ENCODE measurements at regions not wholly inside any gene's neighbourhood (a gene's known extent, or its start where the extent isn't known, plus 50 kb on each side); places are given as distances from the start of the nearest gene placed in this dataset.
"Not testable (repeated sequence)": the region's sequence is repeated elsewhere in the genome, so short reads cannot be mapped to it uniquely, and the experiment has no call there.

DNA sequence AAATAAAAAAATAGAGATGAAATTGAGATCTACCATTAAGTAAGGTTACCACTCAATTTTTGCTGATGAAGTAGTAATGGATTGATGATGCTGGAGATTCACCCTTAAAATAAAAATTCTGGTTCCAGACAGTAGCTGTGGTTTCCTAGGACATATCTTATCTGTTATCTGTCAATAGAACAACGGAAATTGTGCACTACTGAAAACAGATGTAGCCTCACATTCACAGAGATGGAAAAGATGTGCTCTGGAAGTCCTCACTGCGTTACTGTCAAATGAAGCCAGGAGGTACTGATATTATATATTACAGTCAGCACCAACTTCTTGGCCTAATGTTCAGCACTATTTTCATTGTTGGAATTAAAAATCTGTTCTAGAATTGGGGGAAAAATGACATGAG lies 154.0 kb downstream of the SLC24A2 start:
- Histone ChIP-seq H3K4me3 (no peak overlapping the region), H3K9me3 (no peaks in the 10 kb centered on the region), H3K27ac (no peak overlapping the region), H3K36me3 (no peaks in the 10 kb centered on the region), H3K4me1 (no peaks in the 10 kb centered on the region), H3K27me3 (no peaks in the 10 kb centered on the region), H3K9ac (ENCODE audit: low read depth in 2 of 2, low read length in 2 of 2) (no peak overlapping the region)
- no peak for TF ChIP-seq CTCF (IDR thresholded peaks at IDR 0.05)
- intact Hi-C loops (cut with DNase I): no loop called here
- no peak for DNase-seq

DNA sequence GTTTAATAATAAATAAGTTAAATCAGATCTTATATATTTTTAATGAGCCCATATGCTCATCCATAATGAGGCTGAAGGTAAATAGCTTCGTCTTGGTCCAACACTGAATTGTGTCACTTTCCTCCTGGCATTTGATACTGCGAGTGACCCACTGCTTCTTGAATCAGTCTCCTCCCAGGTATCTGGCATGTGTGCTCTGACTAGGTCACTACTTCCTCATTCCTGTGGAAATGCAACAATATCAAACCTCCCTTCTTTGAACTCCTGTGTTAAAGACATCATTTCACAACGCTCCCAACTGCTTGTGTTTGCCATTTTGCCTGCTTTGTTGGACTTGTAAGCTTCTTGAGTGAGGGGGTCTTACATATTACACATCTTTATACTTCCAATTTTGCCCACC lies 157.7 kb downstream of the SLC24A2 start:
- Histone ChIP-seq H3K4me3 (no peak overlapping the region), H3K36me3 (no peaks in the 10 kb centered on the region), H3K4me1 (no peaks in the 10 kb centered on the region), H3K9me3 (no peaks in the 10 kb centered on the region), H3K27ac (no peak overlapping the region), H3K9ac (ENCODE audit: low read depth in 2 of 2, low read length in 2 of 2) (no peak overlapping the region), H3K27me3 (no peaks in the 10 kb centered on the region)
- intact Hi-C loops (cut with DNase I): no loop called here
- TF ChIP-seq CTCF (IDR thresholded peaks at IDR 0.05): no peak
- DNase-seq: no peak

DNA sequence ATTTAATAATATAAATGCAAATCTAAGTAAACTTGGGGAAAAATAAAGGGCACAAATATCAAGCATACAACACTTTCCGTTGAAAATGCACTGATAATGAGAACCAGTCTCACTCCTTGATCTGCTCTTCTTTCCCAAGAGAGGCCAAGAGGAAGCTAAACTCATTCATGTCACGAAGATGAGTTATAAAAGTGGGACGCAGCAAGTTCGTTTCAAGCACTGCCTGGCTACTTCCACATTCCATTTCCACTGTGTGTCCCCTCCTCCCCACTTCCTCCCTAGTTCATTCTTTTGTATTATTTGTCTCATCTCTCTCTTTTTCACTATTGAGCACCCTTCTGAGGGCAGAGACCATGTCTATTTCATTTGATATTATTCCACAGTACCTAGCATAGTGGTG lies 158.1 kb downstream of the SLC24A2 start:
- TF ChIP-seq CTCF (IDR thresholded peaks at IDR 0.05): no peak
- H3K9me3 ChIP-seq: no peaks in the 10 kb centered on the region
- no peak overlapping the region for H3K9ac ChIP-seq (ENCODE audit: low read depth in 2 of 2, low read length in 2 of 2)
- no peaks in the 10 kb centered on the region for H3K36me3 ChIP-seq
- H3K4me1 ChIP-seq: no peaks in the 10 kb centered on the region
- intact Hi-C loops (cut with DNase I): no loop called here
- no peak overlapping the region for H3K27ac ChIP-seq
- H3K27me3 ChIP-seq: no peaks in the 10 kb centered on the region
- DNase-seq: no peak
- H3K4me3 ChIP-seq: no peak overlapping the region

- H3K9me3 ChIP-seq: no peaks in the 10 kb centered on the region
- intact Hi-C loops (cut with DNase I): no loop called here
- H3K36me3 ChIP-seq: no peaks in the 10 kb centered on the region
- H3K27me3 ChIP-seq: no peaks in the 10 kb centered on the region
- TF ChIP-seq CTCF (IDR thresholded peaks at IDR 0.05): no peak
- H3K27ac ChIP-seq: no peak overlapping the region
- DNase-seq: no peak
- no peak overlapping the region for H3K9ac ChIP-seq (ENCODE audit: low read depth in 2 of 2, low read length in 2 of 2)
- no peak overlapping the region for H3K4me3 ChIP-seq
- no peaks in the 10 kb centered on the region for H3K4me1 ChIP-seq
These were observed 159.3 kb downstream of the SLC24A2 start for GRCh38 chr9:19629488-19629887.

- H3K27me3 ChIP-seq; H3K9me3 ChIP-seq; H3K9ac ChIP-seq (ENCODE audit: low read depth in 2 of 2, low read length in 2 of 2): not testable (repeated sequence)
These were observed 163.4 kb downstream of the SLC24A2 start for GRCh38 chr9:19625426-19625825.

DNA sequence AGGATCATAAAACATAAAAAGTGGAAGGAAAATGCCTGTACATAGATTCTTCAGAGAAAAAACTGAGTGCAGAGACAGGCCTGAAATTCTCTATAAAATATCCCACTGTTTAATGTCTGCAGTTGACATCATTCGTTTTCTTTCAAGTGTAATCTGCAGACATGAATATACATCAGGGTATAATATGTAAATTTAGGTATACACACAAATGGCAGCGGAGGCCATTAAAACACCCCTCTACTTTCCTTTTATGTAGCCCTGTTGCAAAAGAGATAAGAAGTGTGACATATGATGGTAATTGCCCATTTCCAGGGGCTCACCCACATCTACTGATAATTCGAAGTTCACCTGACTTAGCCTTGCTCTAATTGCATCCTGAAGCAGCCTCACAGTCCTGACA lies 164.3 kb downstream of the SLC24A2 start:
- H3K9ac ChIP-seq (ENCODE audit: low read depth in 2 of 2, low read length in 2 of 2): no peak overlapping the region
- no peak overlapping the region for H3K27ac ChIP-seq
- no peak overlapping the region for H3K4me3 ChIP-seq
- TF ChIP-seq CTCF (IDR thresholded peaks at IDR 0.05): no peak
- H3K9me3 ChIP-seq: no peaks in the 10 kb centered on the region
- DNase-seq: no peak
- H3K27me3 ChIP-seq: no peaks in the 10 kb centered on the region
- no peaks in the 10 kb centered on the region for H3K36me3 ChIP-seq
- H3K4me1 ChIP-seq: no peaks in the 10 kb centered on the region
- intact Hi-C loops (cut with DNase I): no loop called here

More at GRCh38 chr9:19625426-19625825, 163.4 kb downstream of the SLC24A2 start:
- H3K4me3 ChIP-seq; H3K27ac ChIP-seq; intact Hi-C loops (cut with DNase I); H3K36me3 ChIP-seq; H3K4me1 ChIP-seq; DNase-seq: not testable (repeated sequence)

All from colonic mucosa (tissue), 4 donors.